Suprapubic skin (tissue), 4 donors: ENCODE measurements at regions not wholly inside any gene's neighbourhood (a gene's known extent, or its start where the extent isn't known, plus 50 kb on each side); places are given as distances from the start of the nearest gene placed in this dataset.

Experiments
- DNase-seq, 2 donors: peaks; one replicate each; pipeline ENCODE4 v3.0.0-alpha.2; 2019; ENCODE audit warnings: low spot score in 2 of 2
- H3K27ac ChIP-seq: fragments of 200-600 bp; sonication (generic); one replicate; pipeline ENCODE4 v1.5.1; 2019
- H3K27me3 ChIP-seq: fragments of 200-600 bp; sonication (generic); one replicate; pipeline ENCODE4 v1.5.1; 2019
- H3K36me3 ChIP-seq: fragments of 200-600 bp; sonication (generic); one replicate; pipeline ENCODE4 v1.5.1; 2019
- H3K4me1 ChIP-seq: fragments of 200-600 bp; sonication (generic); one replicate; pipeline ENCODE4 v1.5.1; 2019
- H3K4me3 ChIP-seq: fragments of 200-600 bp; sonication (generic); one replicate; pipeline ENCODE4 v1.5.1; 2019; ENCODE audit warnings: mild to moderate bottlenecking
- H3K9me3 ChIP-seq: fragments of 200-600 bp; sonication (generic); one replicate; pipeline ENCODE4 v1.5.1; 2019
- CTCF ChIP-seq, 2 donors: fragments of 200-600 bp in 1 of 2; fragments of 450-650 bp in 1 of 2; sonication (generic) in 1 of 2; IDR thresholded peaks; one replicate each; pipeline ENCODE4 v1.5.1; 2016 to 2019; ENCODE audit warnings: antibody characterized with exemption in 2 of 2, mild to moderate bottlenecking in 1 of 2, moderate library complexity in 1 of 2
- EP300 ChIP-seq: sonication (generic); formaldehyde crosslinking; IDR thresholded peaks from one replicate; pipeline ENCODE4 v1.6.1; 2017; ENCODE audit warnings: antibody characterized with exemption
- POLR2A ChIP-seq, 2 donors: fragments of 450-650 bp; IDR thresholded peaks; one replicate each; pipeline ENCODE4 v1.6.1; 2017; ENCODE audit warnings: antibody characterized with exemption in 2 of 2, mild to moderate bottlenecking in 2 of 2, moderate library complexity in 2 of 2
- POLR2AphosphoS5 ChIP-seq, 3 donors: sonication (generic); formaldehyde crosslinking; IDR thresholded peaks; one replicate each; pipeline ENCODE4 v1.6.1; 2017; ENCODE audit warnings: antibody characterized with exemption in 3 of 3
- WGBS: methylation state at CpG from one replicate; pipeline ENCODE4 v1.1.5; 2018; 5-methylcytosine and 5-hydroxymethylcytosine counted together

GRCh38 chr1:59150577-59151386, 146.1 kb upstream of the FGGY start:
- no peaks in the 10 kb centered on the region for H3K9me3 ChIP-seq
- no peaks in the 10 kb centered on the region for H3K36me3 ChIP-seq
- H3K4me1 ChIP-seq = peaks cover 22% of the 10 kb centered on the region
- peak overlapping the region; percentile 62 for H3K27ac ChIP-seq
- TF ChIP-seq POLR2A (IDR thresholded peaks at IDR 0.05) (no peak), POLR2AphosphoS5 (IDR thresholded peaks at IDR 0.05) (peak in 1 of 3 donors; percentile 57)
- 41% methylated on average over 4 of the region's 4 CpGs for WGBS
- DNase-seq = peak; percentile 85 to 87
- peak overlapping the region; percentile 13 for H3K4me3 ChIP-seq
- no peaks in the 10 kb centered on the region for H3K27me3 ChIP-seq

GRCh38 chr1:59151387-59151761, 145.5 kb upstream of the FGGY start:
- TF ChIP-seq CTCF (IDR thresholded peaks at IDR 0.05) = no peak
- TF ChIP-seq POLR2AphosphoS5 (IDR thresholded peaks at IDR 0.05) = no peak
- no peak for TF ChIP-seq EP300
- no peak for TF ChIP-seq POLR2A (IDR thresholded peaks at IDR 0.05)
- 38% methylated on average over 4 of the region's 4 CpGs for WGBS
- Histone ChIP-seq H3K4me3 (peak overlapping the region; percentile 13), H3K36me3 (no peaks in the 10 kb centered on the region), H3K27ac (peak overlapping the region; percentile 62), H3K9me3 (no peaks in the 10 kb centered on the region), H3K4me1 (peaks cover 27% of the 10 kb centered on the region), H3K27me3 (no peaks in the 10 kb centered on the region)
- no peak for DNase-seq

GRCh38 chr1:59151860-59152259, 145.0 kb upstream of the FGGY start:
- Histone ChIP-seq H3K36me3 (no peaks in the 10 kb centered on the region), H3K4me1 (peaks cover 29% of the 10 kb centered on the region), H3K4me3 (no peak overlapping the region), H3K27ac (peak overlapping the region; percentile 62), H3K9me3 (no peaks in the 10 kb centered on the region), H3K27me3 (no peaks in the 10 kb centered on the region)
- no peak for DNase-seq
- TF ChIP-seq EP300 (no peak), POLR2AphosphoS5 (IDR thresholded peaks at IDR 0.05) (no peak), POLR2A (IDR thresholded peaks at IDR 0.05) (no peak), CTCF (IDR thresholded peaks at IDR 0.05) (no peak)
- WGBS = 87% methylated on average over 1 of the region's 1 CpG

GRCh38 chr1:59152511-59152910, 144.4 kb upstream of the FGGY start:
- H3K4me3 ChIP-seq = no peak overlapping the region
- no peak for TF ChIP-seq POLR2A (IDR thresholded peaks at IDR 0.05)
- TF ChIP-seq CTCF (IDR thresholded peaks at IDR 0.05) = no peak
- TF ChIP-seq EP300 = no peak
- TF ChIP-seq POLR2AphosphoS5 (IDR thresholded peaks at IDR 0.05) = no peak

GRCh38 chr1:59154401-59154800, 142.5 kb upstream of the FGGY start:
- DNase-seq = no peak
- 100% methylated on average over 2 of the region's 2 CpGs for WGBS
- no peak overlapping the region for H3K4me3 ChIP-seq
- H3K36me3 ChIP-seq = no peaks in the 10 kb centered on the region
- no peaks in the 10 kb centered on the region for H3K9me3 ChIP-seq
- TF ChIP-seq POLR2AphosphoS5 (IDR thresholded peaks at IDR 0.05) (no peak), EP300 (no peak), POLR2A (IDR thresholded peaks at IDR 0.05) (no peak), CTCF (IDR thresholded peaks at IDR 0.05) (no peak)
- H3K27ac ChIP-seq = no peak overlapping the region
- H3K27me3 ChIP-seq = no peaks in the 10 kb centered on the region
- peaks cover 27% of the 10 kb centered on the region for H3K4me1 ChIP-seq

More at GRCh38 chr1:59152511-59152910, 144.4 kb upstream of the FGGY start:
- WGBS = 93% methylated on average over 1 of the region's 1 CpG
- Histone ChIP-seq H3K4me1 (peaks cover 28% of the 10 kb centered on the region), H3K9me3 (no peaks in the 10 kb centered on the region), H3K27me3 (no peaks in the 10 kb centered on the region), H3K27ac (no peak overlapping the region), H3K36me3 (no peaks in the 10 kb centered on the region)
- no peak for DNase-seq
